ENCODE measurements at regions not wholly inside any gene's neighbourhood (a gene's known extent, or its start where the extent isn't known, plus 50 kb on each side); places are given as distances from the start of the nearest gene placed in this dataset.

DNA sequence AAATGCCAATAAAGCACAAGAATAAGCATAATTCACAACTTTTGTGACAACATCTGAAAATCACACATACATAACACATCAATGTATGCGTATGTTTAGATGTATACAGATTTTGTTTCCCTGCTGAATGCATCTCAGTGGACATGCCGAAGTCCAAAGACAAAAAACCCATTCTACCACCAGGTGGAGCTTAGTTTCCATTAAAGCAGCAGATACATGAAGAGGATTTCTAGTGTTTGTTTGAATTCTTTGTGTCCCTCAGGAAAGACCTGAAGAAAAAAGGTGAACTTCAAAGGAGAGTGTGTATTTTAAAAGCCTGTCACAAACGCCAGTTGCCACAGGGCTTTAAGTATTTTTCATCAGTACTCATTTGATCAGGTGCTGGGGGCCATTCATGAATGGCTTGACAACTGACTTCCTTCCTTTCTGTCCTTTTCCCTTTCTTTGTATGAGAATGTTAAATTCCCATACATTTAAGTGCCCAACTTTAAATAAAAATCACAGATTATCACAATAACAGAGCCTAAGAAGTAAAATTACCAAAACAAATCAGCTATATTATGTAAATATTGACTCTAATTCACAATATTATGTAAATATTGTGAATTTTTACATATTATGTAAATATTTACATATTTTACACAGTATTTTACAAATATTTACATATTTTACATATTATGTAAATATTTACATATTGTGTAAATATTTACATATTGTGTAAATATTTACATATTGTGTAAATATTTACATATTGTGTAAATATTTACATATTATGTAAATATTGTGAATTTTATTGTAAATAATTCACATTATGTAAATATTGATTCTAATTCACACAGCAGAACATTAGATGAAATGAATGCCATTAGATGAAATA, 343.0 kb downstream of the CRPPA start:
- H3K27me3 ChIP-seq (ENCODE audit: insufficient read depth, poor library complexity, severe bottlenecking): no peaks in the 10 kb centered on the region
- H3K4me1 ChIP-seq (ENCODE audit: insufficient read depth, poor library complexity, severe bottlenecking): peaks cover 11% of the 10 kb centered on the region
- TF ChIP-seq, protein P1, sequence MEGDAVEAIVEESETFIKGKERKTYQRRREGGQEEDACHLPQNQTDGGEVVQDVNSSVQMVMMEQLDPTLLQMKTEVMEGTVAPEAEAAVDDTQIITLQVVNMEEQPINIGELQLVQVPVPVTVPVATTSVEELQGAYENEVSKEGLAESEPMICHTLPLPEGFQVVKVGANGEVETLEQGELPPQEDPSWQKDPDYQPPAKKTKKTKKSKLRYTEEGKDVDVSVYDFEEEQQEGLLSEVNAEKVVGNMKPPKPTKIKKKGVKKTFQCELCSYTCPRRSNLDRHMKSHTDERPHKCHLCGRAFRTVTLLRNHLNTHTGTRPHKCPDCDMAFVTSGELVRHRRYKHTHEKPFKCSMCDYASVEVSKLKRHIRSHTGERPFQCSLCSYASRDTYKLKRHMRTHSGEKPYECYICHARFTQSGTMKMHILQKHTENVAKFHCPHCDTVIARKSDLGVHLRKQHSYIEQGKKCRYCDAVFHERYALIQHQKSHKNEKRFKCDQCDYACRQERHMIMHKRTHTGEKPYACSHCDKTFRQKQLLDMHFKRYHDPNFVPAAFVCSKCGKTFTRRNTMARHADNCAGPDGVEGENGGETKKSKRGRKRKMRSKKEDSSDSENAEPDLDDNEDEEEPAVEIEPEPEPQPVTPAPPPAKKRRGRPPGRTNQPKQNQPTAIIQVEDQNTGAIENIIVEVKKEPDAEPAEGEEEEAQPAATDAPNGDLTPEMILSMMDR (IDR thresholded peaks at IDR 0.05; ENCODE audit: poor library complexity, severe bottlenecking): peak; percentile 87
- ATAC-seq (ENCODE audit: low read depth) (peak; percentile 85), DNase-seq (ENCODE audit: low spot score) (no peak)
- H3K36me3 ChIP-seq (ENCODE audit: low read depth): no peaks in the 10 kb centered on the region
- H3K4me3 ChIP-seq (ENCODE audit: severe bottlenecking): no peak overlapping the region
- peaks cover 4% of the 10 kb centered on the region for H3K9me3 ChIP-seq (ENCODE audit: severe bottlenecking)
- H3K27ac ChIP-seq (ENCODE audit: poor library complexity, severe bottlenecking): peak overlapping the region; percentile 28

DNA sequence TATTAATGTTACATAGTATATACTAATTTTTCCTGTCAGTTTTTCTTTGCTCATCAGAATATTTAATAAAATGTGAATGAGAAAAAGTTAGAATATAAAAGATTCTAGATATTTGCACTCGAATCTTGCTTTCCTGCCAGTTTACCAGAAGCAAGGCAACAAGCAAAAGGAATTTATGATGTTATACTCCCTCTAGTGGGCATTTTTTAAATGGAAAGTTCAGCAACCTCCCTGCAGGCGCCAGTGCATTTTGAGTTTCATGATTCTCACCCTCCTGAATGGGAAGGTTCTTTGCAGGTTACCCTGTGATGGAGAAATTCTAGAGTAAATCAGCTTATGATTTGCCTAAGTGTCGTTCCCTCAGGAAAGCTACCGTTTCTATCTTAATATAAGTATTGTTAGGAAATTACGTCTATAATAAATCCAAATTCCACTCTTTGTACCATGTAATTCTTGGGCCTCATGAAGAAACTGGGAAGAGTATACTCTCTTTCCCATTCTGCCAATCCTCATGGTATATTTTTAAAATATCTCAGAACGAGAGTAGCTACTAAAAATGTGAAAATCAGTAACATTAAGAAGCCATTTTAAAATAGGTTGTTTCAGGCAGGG, 350.0 kb downstream of the CRPPA start:
- ATAC-seq (ENCODE audit: low read depth) (peak; percentile 58; the same call in 2 of the 3 replicates), DNase-seq (ENCODE audit: low spot score) (no peak)
- Histone ChIP-seq H3K9me3 (ENCODE audit: severe bottlenecking) (no peaks in the 10 kb centered on the region), H3K4me1 (ENCODE audit: insufficient read depth, poor library complexity, severe bottlenecking) (no peaks in the 10 kb centered on the region), H3K27ac (ENCODE audit: poor library complexity, severe bottlenecking) (no peak overlapping the region), H3K27me3 (ENCODE audit: insufficient read depth, poor library complexity, severe bottlenecking) (no peaks in the 10 kb centered on the region), H3K36me3 (ENCODE audit: low read depth) (no peaks in the 10 kb centered on the region), H3K4me3 (ENCODE audit: severe bottlenecking) (no peak overlapping the region)
- TF ChIP-seq, protein P1 (IDR thresholded peaks at IDR 0.05; ENCODE audit: poor library complexity, severe bottlenecking): peak; percentile 86

DNA sequence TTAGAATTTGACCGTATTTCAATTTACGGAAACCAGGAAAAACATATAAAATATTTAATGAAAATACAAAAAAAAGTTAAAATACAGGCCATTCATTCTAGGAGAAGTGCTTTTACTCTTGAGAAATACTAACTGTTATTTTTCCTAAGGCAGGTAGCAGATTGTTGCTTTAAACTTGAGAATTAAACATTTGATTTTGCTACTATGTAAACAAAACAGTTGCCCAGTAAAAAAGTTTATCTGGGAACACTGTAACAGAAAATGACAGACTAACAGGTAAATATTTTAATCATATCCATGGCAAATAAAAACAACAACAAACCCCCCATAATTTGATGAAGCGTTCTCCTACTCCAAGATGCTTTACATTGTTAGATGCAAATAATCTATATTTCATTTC, 350.5 kb downstream of the CRPPA start:
- no peaks in the 10 kb centered on the region for H3K4me1 ChIP-seq (ENCODE audit: insufficient read depth, poor library complexity, severe bottlenecking)
- H3K4me3 ChIP-seq (ENCODE audit: severe bottlenecking): no peak overlapping the region
- TF ChIP-seq, protein P1 (IDR thresholded peaks at IDR 0.05; ENCODE audit: poor library complexity, severe bottlenecking): no peak
- H3K9me3 ChIP-seq (ENCODE audit: severe bottlenecking): no peaks in the 10 kb centered on the region
- no peaks in the 10 kb centered on the region for H3K36me3 ChIP-seq (ENCODE audit: low read depth)
- H3K27me3 ChIP-seq (ENCODE audit: insufficient read depth, poor library complexity, severe bottlenecking): no peaks in the 10 kb centered on the region
- no peak overlapping the region for H3K27ac ChIP-seq (ENCODE audit: poor library complexity, severe bottlenecking)
- no peak for ATAC-seq (ENCODE audit: low read depth)
- DNase-seq (ENCODE audit: low spot score): no peak

DNA sequence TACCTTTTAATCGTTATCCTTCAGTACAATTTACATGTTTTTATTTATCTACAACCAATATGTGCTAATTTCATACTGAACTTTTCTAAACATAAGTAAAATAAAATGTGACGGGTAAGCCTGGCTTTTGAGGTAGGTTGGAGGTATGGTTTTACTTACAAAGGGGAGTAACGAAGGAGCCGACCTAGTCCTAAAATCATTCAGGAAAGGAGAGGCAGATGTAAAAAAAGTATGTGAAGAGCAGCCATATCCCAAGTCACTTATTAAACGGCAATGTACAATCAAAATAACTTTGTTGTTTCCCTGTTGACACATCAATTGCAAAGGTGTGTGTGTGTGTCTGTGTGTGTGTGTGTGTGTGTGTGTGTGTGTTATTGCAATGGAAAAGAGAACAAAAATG, 351.3 kb downstream of the CRPPA start:
- no peak overlapping the region for H3K4me3 ChIP-seq (ENCODE audit: severe bottlenecking)
- no peaks in the 10 kb centered on the region for H3K9me3 ChIP-seq (ENCODE audit: severe bottlenecking)
- H3K27me3 ChIP-seq (ENCODE audit: insufficient read depth, poor library complexity, severe bottlenecking): no peaks in the 10 kb centered on the region
- H3K27ac ChIP-seq (ENCODE audit: poor library complexity, severe bottlenecking): no peak overlapping the region
- DNase-seq (ENCODE audit: low spot score) (no peak), ATAC-seq (ENCODE audit: low read depth) (no peak)
- no peaks in the 10 kb centered on the region for H3K4me1 ChIP-seq (ENCODE audit: insufficient read depth, poor library complexity, severe bottlenecking)
- TF ChIP-seq, protein P1 (IDR thresholded peaks at IDR 0.05; ENCODE audit: poor library complexity, severe bottlenecking): no peak
- no peaks in the 10 kb centered on the region for H3K36me3 ChIP-seq (ENCODE audit: low read depth)

DNA sequence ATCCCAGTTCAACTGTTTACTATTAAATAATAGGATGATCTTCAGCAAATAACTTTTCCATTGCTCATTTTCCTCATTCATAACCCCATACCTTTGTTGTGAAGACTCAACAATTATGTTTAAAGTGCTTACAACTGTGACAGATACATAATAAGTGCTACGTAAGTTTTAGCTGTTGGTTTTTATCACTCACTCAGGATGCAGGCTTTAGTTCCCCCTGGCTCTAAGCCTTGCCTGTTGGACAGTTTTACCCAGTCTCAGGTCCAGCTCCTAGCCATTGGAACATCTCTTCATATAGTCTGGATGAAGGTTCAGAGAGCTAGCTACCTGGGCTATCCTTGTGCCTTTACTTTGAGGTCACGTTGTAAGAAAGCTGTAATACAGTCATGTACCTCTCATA, 353.2 kb downstream of the CRPPA start:
- DNase-seq (ENCODE audit: low spot score) (no peak), ATAC-seq (ENCODE audit: low read depth) (no peak)
- Histone ChIP-seq H3K36me3 (ENCODE audit: low read depth) (no peaks in the 10 kb centered on the region), H3K27me3 (ENCODE audit: insufficient read depth, poor library complexity, severe bottlenecking) (no peaks in the 10 kb centered on the region), H3K27ac (ENCODE audit: poor library complexity, severe bottlenecking) (no peak overlapping the region), H3K9me3 (ENCODE audit: severe bottlenecking) (no peaks in the 10 kb centered on the region), H3K4me3 (ENCODE audit: severe bottlenecking) (no peak overlapping the region), H3K4me1 (ENCODE audit: insufficient read depth, poor library complexity, severe bottlenecking) (no peaks in the 10 kb centered on the region)
- TF ChIP-seq, protein P1 (IDR thresholded peaks at IDR 0.05; ENCODE audit: poor library complexity, severe bottlenecking): no peak
